ENCODE measurements at regions not wholly inside any gene's neighbourhood (a gene's known extent, or its start where the extent isn't known, plus 50 kb on each side); places are given as distances from the start of the nearest gene placed in this dataset.

DNA sequence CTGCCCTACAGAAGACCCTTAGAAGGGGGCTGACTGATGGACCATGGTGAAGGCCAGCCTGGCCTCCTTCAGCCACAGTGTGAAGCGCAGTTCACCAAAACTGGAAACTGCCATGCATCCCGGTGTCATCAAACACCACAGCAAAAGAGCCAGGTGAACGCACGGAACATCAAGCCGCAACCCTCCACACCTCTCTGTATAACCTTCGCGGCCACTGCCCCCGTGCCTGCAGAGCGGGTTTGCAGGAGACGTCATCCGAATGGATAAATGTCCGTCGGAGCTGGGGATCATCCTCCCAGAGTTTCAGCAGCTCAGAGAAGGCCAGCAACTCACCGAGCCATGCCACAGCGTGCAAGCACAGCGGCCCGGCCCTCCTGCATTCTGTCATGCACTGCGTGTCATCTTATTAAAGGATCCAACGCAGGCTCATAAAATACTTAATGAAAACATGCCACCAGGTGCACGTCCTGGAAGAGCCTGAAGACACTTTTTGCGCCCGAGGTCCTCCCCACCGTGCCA, 309.9 kb downstream of the BRD1 start:
- ATAC-seq (no peak), DNase-seq (peak; percentile 8)
- H3K36me3 ChIP-seq (ENCODE audit: low read depth, low read length): no peaks in the 10 kb centered on the region
- ChIA-PET CTCF (no interaction called here), POLR2A (ENCODE audit: unreplicated experiment) (no interaction called here)
- H3K4me3 ChIP-seq (ENCODE audit: low read length): no peak overlapping the region
- H3K79me2 ChIP-seq (ENCODE audit: low read length): no peaks in the 10 kb centered on the region
- H3K9me2 ChIP-seq (replicated peaks; ENCODE audit: low read length): no peaks in the 10 kb centered on the region
- H3K27ac ChIP-seq (ENCODE audit: low read length): no peak overlapping the region
- no peak overlapping the region for H3K4me2 ChIP-seq (ENCODE audit: low read length)
- H3K27me3 ChIP-seq (ENCODE audit: low read length): peaks cover 80% of the 10 kb centered on the region
- H3K4me1 ChIP-seq (ENCODE audit: insufficient read depth, low read length): no peaks in the 10 kb centered on the region
- H2AFZ ChIP-seq (ENCODE audit: low read length): no peak overlapping the region
- no peaks in the 10 kb centered on the region for H3K9me3 ChIP-seq (ENCODE audit: low read length)
- intact Hi-C loops (cut with micrococcal nuclease): no loop called here
- no peak for TF ChIP-seq CTCF (conservative IDR thresholded peaks at IDR 0.05; ENCODE audit: low read depth, low read length)
- no peak for TF ChIP-seq EZH2phosphoT487 (IDR thresholded peaks at IDR 0.05; ENCODE audit: borderline replicate concordance, low read length)
- no peak for TF ChIP-seq EZH2 (IDR thresholded peaks at IDR 0.05; ENCODE audit: low read length, unreplicated experiment)
- H3K9ac ChIP-seq (ENCODE audit: low read length): no peak overlapping the region
- no peaks in the 10 kb centered on the region for H3F3A ChIP-seq (ENCODE audit: low read length, unreplicated experiment)
- no TSS peak for BruUV-seq (replicated peaks)
- no peaks in the 10 kb centered on the region for H4K20me1 ChIP-seq (ENCODE audit: low read length)

GRCh38 chr22:49517211-49517610, 310.5 kb downstream of the BRD1 start:
- H3K9me2 ChIP-seq (replicated peaks; ENCODE audit: low read length): no peaks in the 10 kb centered on the region
- no peaks in the 10 kb centered on the region for H4K20me1 ChIP-seq (ENCODE audit: low read length)
- H2AFZ ChIP-seq (ENCODE audit: low read length): no peak overlapping the region
- no TSS peak for BruUV-seq (replicated peaks)
- H3K4me1 ChIP-seq (ENCODE audit: insufficient read depth, low read length): no peaks in the 10 kb centered on the region
- H3K79me2 ChIP-seq (ENCODE audit: low read length): no peaks in the 10 kb centered on the region
- peaks cover 85% of the 10 kb centered on the region for H3K27me3 ChIP-seq (ENCODE audit: low read length)
- ChIA-PET POLR2A (ENCODE audit: unreplicated experiment) (no interaction called here), CTCF (no interaction called here)
- no peak overlapping the region for H3K4me3 ChIP-seq (ENCODE audit: low read length)
- no peaks in the 10 kb centered on the region for H3K36me3 ChIP-seq (ENCODE audit: low read depth, low read length)
- H3K9me3 ChIP-seq (ENCODE audit: low read length): no peaks in the 10 kb centered on the region
- DNase-seq (no peak), ATAC-seq (no peak)
- intact Hi-C loops (cut with micrococcal nuclease): no loop called here
- no peak overlapping the region for H3K4me2 ChIP-seq (ENCODE audit: low read length)
- H3K27ac ChIP-seq (ENCODE audit: low read length): no peak overlapping the region
- no peaks in the 10 kb centered on the region for H3F3A ChIP-seq (ENCODE audit: low read length, unreplicated experiment)
- TF ChIP-seq EZH2 (IDR thresholded peaks at IDR 0.05; ENCODE audit: low read length, unreplicated experiment): no peak
- no peak for TF ChIP-seq EZH2phosphoT487 (IDR thresholded peaks at IDR 0.05; ENCODE audit: borderline replicate concordance, low read length)
- TF ChIP-seq CTCF (conservative IDR thresholded peaks at IDR 0.05; ENCODE audit: low read depth, low read length): no peak
- no peak overlapping the region for H3K9ac ChIP-seq (ENCODE audit: low read length)

DNA sequence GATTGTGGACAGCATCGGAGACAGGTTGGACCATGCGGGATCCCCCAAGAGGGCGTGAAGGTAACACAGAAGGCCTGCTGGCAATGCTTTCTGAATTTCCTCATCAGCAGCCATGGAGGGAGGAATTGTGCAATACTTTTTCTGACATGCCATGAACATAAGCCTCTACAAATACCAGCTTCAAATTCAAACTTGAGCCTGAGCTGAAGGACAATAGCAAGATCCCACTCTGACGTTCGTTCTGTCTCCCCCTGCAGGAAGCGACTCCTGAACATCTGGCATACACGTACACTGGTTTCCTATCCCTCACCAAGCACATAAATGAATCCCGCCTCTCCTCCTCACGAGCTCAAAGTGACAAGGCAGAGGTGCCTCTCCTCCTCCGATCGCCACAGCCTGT, 312.2 kb downstream of the BRD1 start:
- intact Hi-C loops (cut with micrococcal nuclease): no loop called here
- no peaks in the 10 kb centered on the region for H3K36me3 ChIP-seq (ENCODE audit: low read depth, low read length)
- ChIA-PET POLR2A (ENCODE audit: unreplicated experiment) (no interaction called here), CTCF (no interaction called here)
- no TSS peak for BruUV-seq (replicated peaks)
- H3K9me3 ChIP-seq (ENCODE audit: low read length): no peaks in the 10 kb centered on the region
- H3K27ac ChIP-seq (ENCODE audit: low read length): no peak overlapping the region
- no peak for DNase-seq
- no peaks in the 10 kb centered on the region for H3K9me2 ChIP-seq (replicated peaks; ENCODE audit: low read length)
- H3K4me3 ChIP-seq (ENCODE audit: low read length): no peak overlapping the region
- H3K4me2 ChIP-seq (ENCODE audit: low read length): no peak overlapping the region
- no peaks in the 10 kb centered on the region for H3K79me2 ChIP-seq (ENCODE audit: low read length)
- H4K20me1 ChIP-seq (ENCODE audit: low read length): no peaks in the 10 kb centered on the region
- no peak overlapping the region for H3K9ac ChIP-seq (ENCODE audit: low read length)
- no peaks in the 10 kb centered on the region for H3F3A ChIP-seq (ENCODE audit: low read length, unreplicated experiment)
- no peaks in the 10 kb centered on the region for H3K4me1 ChIP-seq (ENCODE audit: insufficient read depth, low read length)
- no peak for ATAC-seq
- peaks cover 73% of the 10 kb centered on the region for H3K27me3 ChIP-seq (ENCODE audit: low read length)
- TF ChIP-seq EZH2phosphoT487 (IDR thresholded peaks at IDR 0.05; ENCODE audit: borderline replicate concordance, low read length) (no peak), EZH2 (IDR thresholded peaks at IDR 0.05; ENCODE audit: low read length, unreplicated experiment) (no peak), CTCF (conservative IDR thresholded peaks at IDR 0.05; ENCODE audit: low read depth, low read length) (peak; percentile 30; the same call in 1 of the 2 replicates)
- no peak overlapping the region for H2AFZ ChIP-seq (ENCODE audit: low read length)

All from PC-3 (cell line).